ENCODE measurements at regions not wholly inside any gene's neighbourhood (a gene's known extent, or its start where the extent isn't known, plus 50 kb on each side); places are given as distances from the start of the nearest gene placed in this dataset.

GRCh38 chr1:208516780-208517179 is 272.6 kb upstream of the PLXNA2 start:
- Histone ChIP-seq H3K9me2 (ENCODE audit: insufficient read depth) (no peaks in the 10 kb centered on the region), H3K4me2 (ENCODE audit: unreplicated experiment) (no peak overlapping the region), H3K9ac (no peak overlapping the region), H3K4me1 (ENCODE audit: insufficient read depth) (no peaks in the 10 kb centered on the region), H3K27me3 (replicated peaks; ENCODE audit: insufficient read depth) (peaks cover 7% of the 10 kb centered on the region; the same call in 1 of the 2 replicates), H3K4me3 (no peak overlapping the region), H3K27ac (no peak overlapping the region), H3K36me3 (ENCODE audit: low read depth) (no peaks in the 10 kb centered on the region), H3F3A (ENCODE audit: insufficient read depth) (no peaks in the 10 kb centered on the region), H4K20me1 (ENCODE audit: insufficient read depth) (no peaks in the 10 kb centered on the region), H3K79me2 (ENCODE audit: insufficient read depth) (no peaks in the 10 kb centered on the region), H2AFZ (no peak overlapping the region), H3K9me3 (ENCODE audit: low read depth) (no peaks in the 10 kb centered on the region)
- in situ Hi-C loops (cut with MboI) = no loop called here
- 13 to 14% methylated on average over 5 of the region's 5 CpGs for WGBS, 2 experiments (ENCODE audit: low coverage in 1 of 2, low lambda C conversion rate in 2 of 2, missing lambda C conversion rate in 2 of 2)
- DNase-seq = no peak
- TF ChIP-seq EZH2 (IDR thresholded peaks at IDR 0.05; ENCODE audit: insufficient read depth, poor library complexity, severe bottlenecking) (no peak), EZH2phosphoT487 (IDR thresholded peaks at IDR 0.05; ENCODE audit: insufficient read depth, low read depth) (no peak)

GRCh38 chr1:208520438-208521099 is 276.4 kb upstream of the PLXNA2 start:
- H3K27me3 ChIP-seq (replicated peaks; ENCODE audit: insufficient read depth) = peaks cover 7% of the 10 kb centered on the region; the same call in 1 of the 2 replicates
- WGBS, 2 experiments (ENCODE audit: low coverage in 1 of 2, low lambda C conversion rate in 2 of 2, missing lambda C conversion rate in 2 of 2) = 14 to 24% methylated on average over 1 of the region's 1 CpG
- H3K4me2 ChIP-seq (ENCODE audit: unreplicated experiment) = no peak overlapping the region
- H3F3A ChIP-seq (ENCODE audit: insufficient read depth) = no peaks in the 10 kb centered on the region
- in situ Hi-C loops (cut with MboI) = no loop called here
- no peak for DNase-seq
- H3K9me2 ChIP-seq (ENCODE audit: insufficient read depth) = no peaks in the 10 kb centered on the region
- H3K9ac ChIP-seq = no peak overlapping the region
- H3K4me3 ChIP-seq = no peak overlapping the region
- no peaks in the 10 kb centered on the region for H3K9me3 ChIP-seq (ENCODE audit: low read depth)
- H3K79me2 ChIP-seq (ENCODE audit: insufficient read depth) = no peaks in the 10 kb centered on the region
- H3K27ac ChIP-seq = no peak overlapping the region
- TF ChIP-seq EZH2phosphoT487 (IDR thresholded peaks at IDR 0.05; ENCODE audit: insufficient read depth, low read depth) = no peak
- TF ChIP-seq EZH2 (IDR thresholded peaks at IDR 0.05; ENCODE audit: insufficient read depth, poor library complexity, severe bottlenecking) = no peak
- H4K20me1 ChIP-seq (ENCODE audit: insufficient read depth) = no peaks in the 10 kb centered on the region
- H3K36me3 ChIP-seq (ENCODE audit: low read depth) = no peaks in the 10 kb centered on the region
- no peak overlapping the region for H2AFZ ChIP-seq
- H3K4me1 ChIP-seq (ENCODE audit: insufficient read depth) = no peaks in the 10 kb centered on the region

- Histone ChIP-seq H3K9ac (no peak overlapping the region), H3K4me1 (ENCODE audit: insufficient read depth) (no peaks in the 10 kb centered on the region), H3K27ac (no peak overlapping the region), H3K27me3 (replicated peaks; ENCODE audit: insufficient read depth) (peaks cover 7% of the 10 kb centered on the region; the same call in 1 of the 2 replicates), H3K36me3 (ENCODE audit: low read depth) (no peaks in the 10 kb centered on the region), H2AFZ (no peak overlapping the region), H3K4me3 (no peak overlapping the region), H3K4me2 (ENCODE audit: unreplicated experiment) (no peak overlapping the region), H3K79me2 (ENCODE audit: insufficient read depth) (no peaks in the 10 kb centered on the region), H3K9me3 (ENCODE audit: low read depth) (no peaks in the 10 kb centered on the region), H3F3A (ENCODE audit: insufficient read depth) (no peaks in the 10 kb centered on the region), H3K9me2 (ENCODE audit: insufficient read depth) (no peaks in the 10 kb centered on the region), H4K20me1 (ENCODE audit: insufficient read depth) (no peaks in the 10 kb centered on the region)
- DNase-seq = no peak
- in situ Hi-C loops (cut with MboI) = no loop called here
- TF ChIP-seq EZH2 (IDR thresholded peaks at IDR 0.05; ENCODE audit: insufficient read depth, poor library complexity, severe bottlenecking) (no peak), EZH2phosphoT487 (IDR thresholded peaks at IDR 0.05; ENCODE audit: insufficient read depth, low read depth) (no peak)
- WGBS, 2 experiments (ENCODE audit: low coverage in 1 of 2, low lambda C conversion rate in 2 of 2, missing lambda C conversion rate in 2 of 2) = 20 to 27% methylated on average over 3 of the region's 3 CpGs
These were observed 277.4 kb upstream of the PLXNA2 start for GRCh38 chr1:208521534-208521933.

- no peak overlapping the region for H3K9ac ChIP-seq
- H3K4me2 ChIP-seq (ENCODE audit: unreplicated experiment) = no peak overlapping the region
- no peak overlapping the region for H3K27ac ChIP-seq
- in situ Hi-C loops (cut with MboI) = no loop called here
- H3K9me3 ChIP-seq (ENCODE audit: low read depth) = no peaks in the 10 kb centered on the region
- TF ChIP-seq EZH2phosphoT487 (IDR thresholded peaks at IDR 0.05; ENCODE audit: insufficient read depth, low read depth) (no peak), EZH2 (IDR thresholded peaks at IDR 0.05; ENCODE audit: insufficient read depth, poor library complexity, severe bottlenecking) (no peak)
- H3K9me2 ChIP-seq (ENCODE audit: insufficient read depth) = no peaks in the 10 kb centered on the region
- WGBS, 2 experiments (ENCODE audit: low coverage in 1 of 2, low lambda C conversion rate in 2 of 2, missing lambda C conversion rate in 2 of 2) = 48 to 51% methylated on average over 5 of the region's 5 CpGs
- no peak overlapping the region for H3K4me3 ChIP-seq
- no peaks in the 10 kb centered on the region for H3K36me3 ChIP-seq (ENCODE audit: low read depth)
- H3K27me3 ChIP-seq (replicated peaks; ENCODE audit: insufficient read depth) = peaks cover 7% of the 10 kb centered on the region; the same call in 1 of the 2 replicates
- no peaks in the 10 kb centered on the region for H3K4me1 ChIP-seq (ENCODE audit: insufficient read depth)
- H3F3A ChIP-seq (ENCODE audit: insufficient read depth) = no peaks in the 10 kb centered on the region
- no peak for DNase-seq
- H3K79me2 ChIP-seq (ENCODE audit: insufficient read depth) = no peaks in the 10 kb centered on the region
- H4K20me1 ChIP-seq (ENCODE audit: insufficient read depth) = no peaks in the 10 kb centered on the region
- H2AFZ ChIP-seq = no peak overlapping the region
These were observed 278.8 kb upstream of the PLXNA2 start for GRCh38 chr1:208523007-208523406.
